GM21423 (cell line): ENCODE measurements at regions not wholly inside any gene's neighbourhood (a gene's known extent, or its start where the extent isn't known, plus 50 kb on each side); places are given as distances from the start of the nearest gene placed in this dataset.

Source experiments
- ATAC-seq: cut with Tn5 transposase; IDR thresholded peaks from one replicate; pipeline ENCODE4 v1.9.1; 2021; ENCODE audit warnings: mild to moderate bottlenecking, moderate library complexity; ENCODE audit not compliant: unreplicated experiment

DNA sequence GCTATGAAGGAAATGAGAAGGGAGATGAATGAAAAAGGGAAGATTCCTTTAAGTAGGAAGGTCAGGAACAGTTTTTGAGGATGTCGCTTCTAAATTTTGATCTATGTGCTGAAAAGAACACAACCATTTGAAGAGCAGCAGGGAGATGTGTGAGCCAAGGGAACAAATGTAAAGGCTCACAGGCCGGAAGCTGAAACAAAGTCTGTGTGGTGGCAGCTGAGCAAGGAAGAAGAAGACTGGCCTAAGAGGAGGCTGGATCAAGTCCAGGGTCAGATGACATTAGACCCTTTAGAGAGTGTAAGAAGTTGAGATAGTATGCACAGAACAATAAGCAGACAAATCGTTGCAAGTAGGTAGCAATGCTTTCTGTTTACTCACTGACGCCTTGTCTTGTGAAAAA lies 1631.4 kb upstream of the TENM4 start:
- ATAC-seq, result no peak

DNA sequence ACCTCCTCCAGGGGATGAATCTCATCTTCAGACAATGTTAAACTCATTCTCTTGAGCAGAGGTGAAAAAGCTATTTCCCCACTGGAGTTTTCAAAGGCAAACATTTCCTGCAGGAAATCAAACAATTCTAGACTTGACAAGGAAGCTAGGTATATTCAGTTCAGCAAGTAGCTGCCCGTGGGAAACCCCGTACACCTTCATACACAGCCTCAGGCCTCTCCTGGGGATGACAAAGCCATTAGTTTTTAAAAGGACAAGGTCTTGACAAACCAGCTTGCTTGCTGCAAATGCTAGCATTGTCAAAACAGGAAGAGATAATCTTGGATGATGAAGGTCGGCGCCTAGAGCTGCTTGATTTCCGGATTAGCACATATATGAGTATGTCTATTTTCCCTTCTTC lies 1630.8 kb upstream of the TENM4 start:
- ATAC-seq, result no peak

DNA sequence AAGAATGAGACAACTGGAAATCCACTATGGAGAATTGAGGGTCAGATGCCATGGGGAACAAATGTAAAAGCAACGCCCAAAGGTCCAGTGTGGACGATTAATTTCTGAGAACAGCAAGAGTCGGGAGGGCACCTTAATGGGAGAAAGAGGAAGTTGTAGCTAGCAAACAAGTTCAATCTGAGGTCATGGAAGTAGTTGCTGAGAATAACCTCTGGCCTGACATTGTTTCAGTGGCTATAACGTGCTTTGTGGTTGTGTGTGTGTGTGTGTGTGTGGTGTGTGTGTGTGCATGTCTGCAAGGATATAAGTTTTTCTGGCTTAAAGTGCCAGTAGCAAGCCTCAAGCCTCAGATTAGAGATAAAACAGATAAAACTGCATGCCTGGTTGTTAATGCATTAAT lies 1630.1 kb upstream of the TENM4 start:
- ATAC-seq, result peak; percentile 79

DNA sequence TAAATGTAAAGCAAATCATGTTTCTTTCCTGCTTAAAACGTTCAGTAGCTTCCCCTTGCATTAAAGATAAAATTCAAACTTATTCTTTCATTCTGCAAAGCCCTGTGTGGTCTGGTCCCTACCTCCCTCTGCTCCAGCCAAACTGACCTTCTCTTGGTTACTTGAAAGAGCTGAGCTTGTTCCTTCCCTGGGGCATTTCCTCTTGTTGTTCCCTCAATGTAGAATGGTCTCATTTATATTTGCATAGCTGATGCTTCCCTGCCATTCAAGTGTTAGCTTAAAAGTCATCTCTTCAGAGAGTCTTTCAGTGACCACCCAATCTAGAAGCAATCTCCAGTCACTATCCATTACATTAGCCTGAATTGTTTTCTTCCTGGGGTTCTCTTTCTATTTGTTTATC lies 1618.5 kb upstream of the TENM4 start:
- ATAC-seq, result no peak

DNA sequence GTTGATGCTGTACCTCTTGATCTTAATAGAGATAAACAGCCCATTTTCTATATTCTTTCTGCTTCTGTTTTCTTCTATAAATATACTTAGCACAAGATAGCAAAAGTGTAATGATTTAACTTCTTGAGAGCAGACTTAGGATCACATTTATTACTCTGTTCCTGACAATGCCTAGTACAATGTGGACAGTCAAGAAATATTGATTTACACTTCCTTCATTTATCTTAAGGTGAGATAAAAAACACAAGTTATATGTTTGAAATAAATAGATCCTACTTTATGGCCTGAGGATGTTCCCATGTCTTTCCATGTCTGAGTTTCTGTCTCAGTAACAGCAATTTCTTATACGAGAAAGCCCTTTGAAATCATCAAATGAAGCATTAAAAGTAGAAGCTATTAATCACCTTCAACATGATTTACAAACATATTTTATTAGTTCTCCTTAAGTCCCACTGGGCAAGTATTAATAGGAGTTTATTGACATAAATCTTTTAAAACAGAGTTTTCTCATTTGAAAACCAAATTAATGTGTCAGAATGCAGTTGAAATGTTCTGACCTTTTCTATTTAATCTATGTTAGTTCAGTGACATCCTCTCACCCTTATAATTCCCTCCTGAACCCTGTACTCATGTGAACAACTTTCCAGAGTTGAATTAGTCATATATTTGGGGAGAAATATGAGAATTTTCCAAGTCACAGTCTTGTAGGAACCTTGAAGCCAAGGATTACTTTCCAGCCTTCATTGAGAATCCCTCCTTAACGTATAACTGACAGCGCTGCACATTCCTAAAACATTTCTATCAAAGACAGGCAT lies 1611.7 kb upstream of the TENM4 start:
- no peak for ATAC-seq

DNA sequence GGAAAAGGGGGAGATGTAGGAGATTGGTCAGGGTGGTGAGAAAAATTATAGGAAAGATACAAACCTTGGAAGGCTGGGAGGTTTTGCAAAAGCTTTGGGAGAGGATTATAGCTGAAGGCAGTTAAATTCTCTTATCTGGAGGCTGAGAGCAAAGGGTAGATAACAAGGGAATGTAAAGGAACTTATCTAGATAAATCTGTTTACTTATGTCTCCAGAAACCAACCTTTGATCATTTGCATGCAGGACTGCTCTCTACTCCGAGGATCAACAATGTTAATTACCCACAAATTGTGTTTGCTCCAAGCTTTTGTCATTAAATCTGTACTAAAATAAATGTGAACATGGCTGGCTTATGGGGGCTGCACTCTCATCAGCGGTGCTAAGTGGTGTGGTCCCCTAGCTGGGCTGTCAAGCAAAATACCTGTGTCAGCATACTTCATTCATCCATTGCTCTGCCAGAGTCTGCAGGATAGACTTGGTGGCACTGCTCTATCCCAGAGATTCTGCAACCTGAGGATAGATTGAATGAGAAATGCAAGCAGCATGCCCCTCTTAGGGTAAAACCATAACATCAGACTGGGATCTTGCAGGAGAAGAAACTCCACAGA lies 1599.2 kb upstream of the TENM4 start:
- no peak for ATAC-seq

DNA sequence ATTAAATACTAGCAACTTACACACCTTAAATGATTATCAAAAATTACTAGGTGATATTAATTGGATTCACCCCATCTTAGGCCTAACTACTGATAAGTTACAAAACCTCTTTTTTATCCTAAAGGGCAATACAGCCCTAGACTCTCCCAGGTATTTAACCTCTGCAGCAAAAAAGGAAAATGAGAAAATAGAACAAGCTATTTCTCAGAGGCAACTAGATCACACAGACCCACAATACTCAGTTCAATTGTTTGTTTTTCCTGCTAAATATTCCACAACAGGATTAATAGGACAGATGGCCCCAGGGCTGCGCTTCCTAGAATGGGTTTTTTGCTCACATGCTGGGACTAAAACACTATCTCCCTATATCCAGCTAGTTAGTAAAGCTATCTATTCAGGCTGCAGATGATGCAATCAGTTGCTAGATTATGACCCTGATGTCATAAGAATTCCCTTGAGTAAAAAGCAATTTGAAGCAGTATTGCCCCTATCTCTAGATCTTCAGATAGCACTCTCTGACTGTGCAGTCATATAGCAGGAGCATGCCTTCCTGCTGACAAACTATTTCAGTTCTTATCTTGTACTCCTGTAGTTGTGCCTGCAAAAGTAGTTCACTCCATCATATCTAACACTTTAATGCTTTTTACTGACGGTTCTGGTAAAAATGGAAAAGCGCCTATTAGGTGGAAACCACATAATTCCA lies 1595.5 kb upstream of the TENM4 start:
- ATAC-seq, result no peak

DNA sequence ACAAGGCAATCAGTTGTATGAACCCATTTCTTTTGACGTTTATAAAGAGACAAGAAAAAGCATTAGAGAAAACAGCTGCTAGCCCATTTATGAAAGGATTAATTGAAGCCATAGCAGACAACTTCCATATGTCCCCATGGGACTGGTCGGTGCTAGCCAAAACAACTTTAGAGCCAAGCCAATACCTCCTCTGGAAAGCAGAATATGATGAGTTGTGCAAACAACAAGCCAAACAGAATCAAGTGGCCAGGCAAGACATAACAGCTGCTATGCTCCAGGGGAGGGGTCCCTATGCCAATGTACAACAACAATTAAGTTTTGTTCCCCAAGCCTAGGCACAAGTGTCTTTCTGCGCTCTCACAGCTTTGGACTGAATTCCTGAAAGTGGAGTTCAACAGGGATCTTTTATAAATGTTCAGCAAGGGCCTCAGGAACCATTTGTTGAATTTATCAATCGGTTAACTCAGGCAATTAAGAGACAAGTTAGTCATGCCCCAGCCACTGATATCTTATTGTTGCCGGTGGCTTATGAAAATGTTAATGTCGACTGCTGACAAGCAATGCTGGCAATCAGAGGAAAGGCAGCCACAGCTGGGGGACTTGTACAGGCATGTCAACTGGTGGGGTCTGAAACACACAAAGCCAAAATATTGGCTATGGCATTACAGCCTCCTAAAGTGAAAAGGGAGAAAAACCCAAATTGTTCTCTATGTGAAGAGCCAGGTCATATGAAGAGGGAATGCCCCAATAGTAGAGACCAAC lies 1593.1 kb upstream of the TENM4 start:
- ATAC-seq, result no peak

DNA sequence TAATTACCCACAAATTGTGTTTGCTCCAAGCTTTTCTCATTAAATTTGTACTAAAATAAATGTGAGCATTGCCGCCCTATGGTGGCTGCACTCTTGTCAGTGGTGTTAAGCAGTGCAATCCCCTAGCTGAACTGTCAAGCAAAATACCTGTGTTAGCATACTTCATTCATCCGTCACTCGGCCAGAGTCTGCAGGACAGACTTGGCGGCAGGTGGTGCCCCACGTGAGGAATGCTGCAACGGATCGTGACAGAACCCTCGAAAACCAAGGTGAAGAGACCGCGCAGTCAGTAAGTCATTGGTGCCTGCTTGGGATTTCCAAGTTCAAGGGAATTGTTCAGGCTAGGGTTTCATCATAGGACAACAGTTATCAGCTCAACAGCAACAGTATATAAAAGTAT lies 1592.1 kb upstream of the TENM4 start:
- ATAC-seq, result no peak

DNA sequence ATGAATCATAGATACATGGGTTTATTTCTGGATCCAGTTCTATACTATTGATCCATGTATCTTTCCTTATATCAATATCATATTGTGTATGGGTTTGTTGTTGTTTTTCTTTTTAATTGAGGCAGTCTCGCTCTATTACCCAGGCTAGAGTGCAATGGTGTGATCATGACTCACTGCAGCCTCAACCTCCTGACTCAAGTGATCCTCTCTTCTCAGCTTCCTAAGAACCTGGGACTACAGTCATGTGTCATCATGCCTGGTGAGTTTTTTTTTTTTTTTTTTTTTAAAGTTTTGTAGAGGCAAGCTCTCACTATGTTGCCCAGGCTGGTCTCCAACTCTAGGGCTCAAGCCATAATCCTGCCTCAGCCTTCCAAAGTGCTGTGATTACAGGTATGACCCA lies 1589.4 kb upstream of the TENM4 start:
- no peak for ATAC-seq

DNA sequence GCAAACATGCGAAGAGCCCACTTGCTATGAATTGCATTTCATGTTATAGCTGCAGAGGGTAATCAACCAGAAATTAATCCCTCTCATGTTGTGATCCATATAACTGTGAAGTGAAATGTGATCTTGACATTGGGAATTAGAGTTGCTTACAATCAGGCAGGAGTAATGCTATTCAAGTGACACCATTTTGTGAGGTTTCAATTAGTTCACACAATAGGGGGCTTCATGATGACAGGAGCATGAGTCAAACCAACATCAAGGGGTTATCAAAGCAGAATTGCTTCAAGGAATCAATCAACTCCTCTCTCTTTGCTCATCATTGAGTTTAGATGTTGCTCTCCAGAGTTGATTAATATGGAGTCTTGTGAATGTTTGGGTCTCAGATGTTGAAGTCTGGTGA lies 1585.2 kb upstream of the TENM4 start:
- no peak for ATAC-seq

DNA sequence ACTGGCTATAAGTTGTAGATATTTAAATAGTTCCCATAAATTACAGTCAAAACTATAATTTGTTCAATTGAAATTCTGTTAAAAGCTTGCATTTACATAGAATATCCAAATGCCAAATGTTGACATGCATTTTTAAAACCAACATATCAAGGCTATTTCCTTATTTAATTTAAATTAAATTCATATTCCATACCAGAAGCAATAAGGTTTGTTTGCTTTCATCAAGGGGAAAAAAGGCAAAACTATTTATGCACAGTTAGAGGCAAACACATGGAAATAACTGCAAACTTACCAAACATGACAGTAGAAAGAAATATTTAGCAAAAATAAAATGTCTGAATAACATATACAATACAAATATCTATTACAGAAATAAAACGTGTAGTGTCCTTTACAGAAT lies 1581.2 kb upstream of the TENM4 start:
- no peak for ATAC-seq

DNA sequence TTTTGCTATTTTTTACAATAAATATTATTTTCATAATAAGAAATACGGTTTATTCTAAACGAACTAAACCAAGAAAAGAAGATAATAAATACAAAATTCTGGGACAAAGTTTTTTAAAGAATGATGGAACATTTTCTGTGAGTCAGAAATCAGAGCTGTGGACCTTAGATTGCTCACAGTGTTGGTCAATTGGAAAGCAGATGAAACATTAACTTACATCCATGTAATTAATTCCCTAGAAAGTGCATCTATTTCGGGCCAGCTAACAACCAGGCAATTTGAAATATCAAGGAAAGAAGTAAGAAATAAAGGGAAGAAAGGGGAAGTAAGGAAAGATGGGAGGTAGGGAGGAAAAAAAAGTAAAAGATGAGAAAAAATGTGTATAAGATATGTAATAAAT lies 1569.8 kb upstream of the TENM4 start:
- no peak for ATAC-seq

DNA sequence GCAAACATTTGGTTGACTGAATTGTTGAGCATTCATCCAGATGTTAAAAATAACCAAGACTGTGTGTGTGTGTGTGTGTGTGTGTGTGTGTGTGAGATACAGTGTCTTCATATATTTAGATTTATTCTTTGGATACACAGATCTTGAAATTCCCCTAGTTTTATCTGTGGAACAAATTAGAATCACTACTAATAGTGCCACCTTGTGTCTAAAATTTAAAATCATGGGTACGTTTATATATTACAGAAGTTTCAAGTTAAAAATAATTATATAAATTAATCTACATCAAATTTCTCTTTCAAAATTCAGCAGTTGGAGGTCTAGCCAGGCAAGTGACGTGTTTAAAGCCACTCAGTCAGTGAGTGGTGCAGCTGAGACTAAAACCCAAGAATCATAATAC lies 1566.2 kb upstream of the TENM4 start:
- no peak for ATAC-seq

DNA sequence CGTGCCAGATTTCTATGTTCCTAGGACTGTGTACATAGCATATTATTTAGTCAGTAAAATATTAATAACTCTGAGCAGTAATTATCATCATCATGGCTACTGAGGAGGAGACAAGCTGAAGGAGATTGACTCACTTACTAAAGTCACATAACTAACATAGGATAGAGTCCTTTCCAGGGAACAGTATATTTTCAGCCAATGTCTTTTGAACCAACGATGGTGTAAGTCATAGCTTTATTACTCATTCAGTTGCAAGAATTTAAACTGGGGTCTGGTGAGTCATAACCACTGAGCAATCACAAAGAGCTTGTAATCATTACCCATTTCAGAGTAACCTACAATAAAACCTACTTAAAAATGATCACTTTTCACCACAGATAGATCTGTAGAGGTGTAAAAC lies 1564.8 kb upstream of the TENM4 start:
- peak; percentile 75 for ATAC-seq

DNA sequence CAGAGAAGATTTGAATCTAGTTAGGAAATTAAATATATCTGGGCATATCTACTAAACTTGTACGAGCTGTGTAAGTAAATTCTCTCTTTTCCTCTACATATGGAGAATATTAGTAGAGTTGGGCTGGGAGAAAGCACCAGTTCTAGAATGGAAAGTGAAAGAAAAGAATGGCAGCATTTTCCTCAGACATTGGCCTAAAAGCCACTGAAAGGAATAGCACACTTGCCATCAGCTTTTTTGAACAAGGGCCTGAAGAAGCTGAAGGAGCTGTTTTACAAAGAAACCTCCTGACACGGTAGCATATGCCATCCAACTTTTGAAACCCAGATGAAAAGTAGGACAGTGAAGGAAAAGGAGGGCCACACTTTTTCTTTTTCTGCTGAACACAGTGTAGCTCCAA lies 1563.7 kb upstream of the TENM4 start:
- ATAC-seq, result no peak

DNA sequence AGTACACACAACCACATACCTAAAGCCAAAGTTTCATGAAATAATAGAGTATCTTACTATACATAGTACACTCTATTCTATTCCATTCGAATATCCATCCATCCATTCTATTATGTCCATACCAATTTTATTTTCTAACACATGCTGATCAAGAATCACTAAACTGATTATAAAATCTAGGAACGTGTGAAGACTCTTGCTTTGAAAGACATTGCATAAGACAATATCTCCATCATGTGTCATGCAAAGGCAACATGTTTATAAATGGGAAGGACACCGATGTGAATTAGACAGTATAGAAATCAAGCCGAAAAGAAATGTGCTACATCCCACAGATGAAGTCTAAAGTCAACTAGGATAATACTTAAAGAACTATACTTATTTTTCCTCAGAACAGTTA lies 1561.5 kb upstream of the TENM4 start:
- ATAC-seq, result no peak

DNA sequence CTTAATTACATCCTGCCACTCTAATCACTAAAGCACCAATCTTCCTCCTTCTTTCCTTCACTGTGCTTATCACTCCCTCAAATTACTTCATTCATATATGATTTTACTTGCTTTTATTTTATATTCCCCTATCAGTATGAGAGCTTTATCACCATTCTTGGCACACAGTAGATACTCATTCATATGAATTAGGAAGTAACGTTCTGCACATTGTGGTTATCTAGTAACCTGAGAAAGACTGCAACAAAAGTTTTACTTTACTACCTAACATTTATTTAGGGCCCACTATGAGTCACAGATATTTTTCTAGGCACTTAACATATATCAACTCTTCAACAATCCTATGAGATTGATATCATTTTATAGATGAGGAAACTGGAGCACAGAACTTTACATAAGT lies 1559.9 kb upstream of the TENM4 start:
- ATAC-seq, result no peak

DNA sequence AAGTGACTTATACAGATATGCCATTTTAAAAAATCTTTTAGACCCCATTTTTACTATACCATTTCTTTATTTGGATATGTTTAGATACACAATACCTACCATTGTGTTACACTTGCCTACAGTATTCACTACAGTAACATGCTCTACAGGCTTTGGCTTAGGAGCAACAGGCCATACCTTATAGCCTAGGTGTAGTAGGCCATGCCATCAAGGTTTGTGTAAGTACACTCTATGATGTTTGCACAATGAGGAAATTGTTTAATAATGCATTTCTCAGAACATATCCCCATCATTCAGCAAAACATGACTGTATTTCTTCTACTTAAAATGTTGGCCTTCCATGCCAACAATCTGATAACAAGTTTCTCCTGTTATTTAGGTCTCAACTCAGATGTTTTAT lies 1559.5 kb upstream of the TENM4 start:
- ATAC-seq, result no peak

DNA sequence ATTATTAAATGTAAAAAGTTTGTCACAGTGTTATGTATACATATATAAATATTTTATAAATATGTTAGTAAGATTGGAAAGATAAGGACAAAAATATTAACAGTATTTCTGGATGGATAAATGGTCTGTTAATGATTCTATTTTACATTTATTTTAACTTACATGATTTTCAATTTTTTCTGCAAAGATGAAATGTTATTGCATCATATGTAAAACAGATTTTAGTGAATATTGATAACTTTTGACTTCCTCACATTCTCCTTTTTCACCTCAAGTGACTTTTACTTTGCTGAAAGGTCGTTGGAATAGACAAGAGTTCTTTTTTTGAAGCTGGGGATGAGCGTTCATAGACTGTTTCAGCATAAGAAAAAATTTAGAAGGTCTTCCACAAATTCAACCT lies 1554.7 kb upstream of the TENM4 start:
- no peak for ATAC-seq

DNA sequence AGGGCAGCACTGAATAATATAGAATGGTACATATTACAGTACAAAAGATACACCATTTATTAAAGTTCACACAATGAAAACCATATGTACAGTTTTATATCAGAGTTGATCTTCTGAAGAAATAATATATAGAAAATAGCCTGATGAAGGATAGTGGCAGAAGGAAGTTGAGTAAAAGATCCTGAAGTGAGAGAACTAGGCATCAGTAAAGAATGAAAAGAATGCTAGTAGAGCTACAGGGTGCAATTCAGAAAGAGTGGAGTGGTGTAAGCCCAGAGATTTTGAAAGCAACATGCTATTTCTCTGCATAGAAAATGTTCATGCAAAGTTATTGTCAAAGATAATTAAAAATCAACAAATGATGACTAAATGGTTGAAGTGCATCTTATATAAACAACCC lies 1552.7 kb upstream of the TENM4 start:
- ATAC-seq, result no peak

DNA sequence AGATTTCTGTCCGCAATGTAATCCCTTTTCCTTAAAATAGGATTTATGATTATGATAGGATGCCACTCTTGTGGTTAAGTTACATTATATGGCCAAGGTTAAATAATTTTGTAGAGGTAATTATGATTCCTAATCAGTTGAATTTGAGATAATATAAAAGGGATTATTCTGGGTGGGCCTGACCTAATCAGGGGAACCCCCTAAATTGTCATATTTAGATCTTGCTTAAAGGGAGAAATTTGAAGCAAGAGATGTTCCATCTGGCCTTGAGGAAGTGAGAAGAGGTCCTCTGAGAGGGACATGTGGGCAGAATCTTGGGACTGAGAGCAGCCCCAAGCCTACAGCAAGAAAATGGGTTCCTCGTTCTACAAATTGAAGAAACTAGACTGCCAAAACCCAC lies 1550.1 kb upstream of the TENM4 start:
- no peak for ATAC-seq
